GM21717 (cell line): ENCODE measurements at regions not wholly inside any gene's neighbourhood (a gene's known extent, or its start where the extent isn't known, plus 50 kb on each side); places are given as distances from the start of the nearest gene placed in this dataset.

Experiments used
- ATAC-seq: cut with Tn5 transposase; IDR thresholded peaks from one replicate; pipeline ENCODE4 v1.9.1; 2021; ENCODE audit warnings: mild to moderate bottlenecking, moderate library complexity; ENCODE audit not compliant: unreplicated experiment

GRCh38 chr15:81869161-81869954, 176.5 kb downstream of the MEX3B start:
- no peak for ATAC-seq

- ATAC-seq, result peak; percentile 97
Measured at GRCh38 chr15:81865850-81866537, 179.8 kb downstream of the MEX3B start.

DNA sequence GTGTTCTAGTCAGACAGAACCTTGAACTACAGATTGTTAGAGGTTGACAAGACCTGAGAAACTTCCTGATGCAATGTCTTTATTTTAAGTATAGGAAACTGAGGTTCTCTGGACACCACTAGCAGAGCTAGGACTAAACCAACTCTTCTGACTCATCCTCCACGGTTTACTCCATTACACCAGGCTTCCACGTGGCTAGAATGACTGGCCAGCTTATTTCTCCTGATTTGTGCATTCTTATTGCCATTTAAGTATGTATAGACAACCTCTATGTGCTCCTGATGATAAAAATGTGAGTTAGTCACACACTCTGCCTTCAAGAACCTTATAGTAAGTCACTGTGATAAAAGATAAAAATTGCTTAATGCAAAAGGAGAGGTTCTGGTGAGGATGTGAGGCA, 182.7 kb downstream of the MEX3B start:
- ATAC-seq, result no peak

- no peak for ATAC-seq
Measured at GRCh38 chr15:81859737-81860516, 185.9 kb downstream of the MEX3B start.

- no peak for ATAC-seq
Measured at GRCh38 chr15:81858586-81858985, 187.2 kb downstream of the MEX3B start.

- no peak for ATAC-seq
Measured at GRCh38 chr15:81858136-81858535, 187.7 kb downstream of the MEX3B start.

DNA sequence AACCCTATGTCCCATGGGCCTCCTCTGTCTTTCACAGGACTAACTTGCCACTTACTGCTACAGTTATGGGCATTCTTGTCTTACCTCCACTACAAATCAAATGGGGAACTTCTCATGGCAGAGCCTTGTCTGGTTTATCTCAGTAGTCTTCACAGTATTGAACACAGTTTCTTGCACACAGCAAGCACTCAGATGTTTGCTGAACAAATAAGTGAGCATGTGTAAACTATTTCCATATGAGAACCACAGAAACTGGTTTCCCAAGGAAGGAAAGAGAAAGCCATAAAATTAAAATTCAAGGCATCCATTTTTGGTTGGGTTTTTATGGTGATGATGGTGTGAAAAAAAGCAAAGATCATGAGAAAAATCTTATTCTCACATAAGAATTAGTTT, 189.2 kb downstream of the MEX3B start:
- ATAC-seq, result no peak

DNA sequence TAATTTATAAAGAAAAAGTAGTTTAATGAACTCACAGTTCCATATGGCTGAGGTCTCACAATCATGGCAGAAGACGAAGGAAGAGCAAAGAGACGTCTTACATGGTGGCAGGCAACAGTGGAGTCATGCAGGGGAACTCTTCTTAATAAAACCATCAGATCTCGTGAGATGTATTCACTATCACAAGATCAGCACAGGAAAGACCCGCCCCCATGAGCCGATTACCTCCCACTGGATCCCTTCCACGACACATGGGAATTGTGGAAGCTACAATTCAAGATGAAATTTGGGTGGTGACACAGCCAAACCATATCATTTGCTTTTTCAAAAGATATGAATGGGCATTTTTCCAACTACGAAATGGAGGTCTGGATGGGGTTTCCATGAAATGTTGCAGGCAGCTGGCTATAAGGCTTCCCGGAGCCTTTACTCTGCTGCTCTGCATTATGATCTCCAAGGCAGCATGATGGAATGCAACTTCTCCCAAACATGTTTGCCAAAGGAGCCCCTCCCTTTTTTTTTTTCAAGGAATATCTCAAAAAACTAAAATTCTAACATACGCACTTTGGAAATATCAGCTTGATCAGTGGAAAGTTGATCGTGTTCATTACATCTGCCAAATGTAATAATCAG, 189.7 kb downstream of the MEX3B start:
- ATAC-seq, result no peak

DNA sequence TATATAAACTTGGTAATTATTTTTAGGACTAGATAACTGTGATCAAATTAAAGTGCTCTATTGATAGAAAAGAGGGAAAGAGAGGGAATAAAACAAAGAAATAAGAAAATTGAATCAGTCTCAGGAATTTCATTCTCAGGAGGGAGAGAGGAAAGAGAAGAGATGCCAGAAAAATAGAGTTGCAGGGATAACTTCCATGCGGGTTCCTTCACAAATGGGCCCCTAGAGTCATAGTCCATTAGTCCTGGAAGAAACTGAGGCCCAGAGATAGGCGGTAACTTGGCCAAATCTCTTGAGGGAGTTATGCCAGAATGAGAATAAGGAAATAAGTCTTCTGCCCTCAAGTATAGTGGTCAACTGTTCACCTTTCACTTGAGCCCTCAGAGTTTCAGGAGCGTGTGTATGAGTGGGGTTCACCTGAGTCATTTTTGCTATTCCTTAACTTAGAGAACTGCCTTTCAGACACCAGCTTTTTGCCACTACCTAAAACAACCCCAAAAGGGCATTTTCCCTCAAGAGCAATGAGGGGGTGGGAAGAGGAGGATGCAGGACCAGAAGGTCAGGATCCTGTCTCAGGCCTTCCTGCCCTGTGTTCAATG, 192.6 kb downstream of the MEX3B start:
- no peak for ATAC-seq

- ATAC-seq, result no peak
Measured at GRCh38 chr15:81852411-81853149, 193.2 kb downstream of the MEX3B start.

DNA sequence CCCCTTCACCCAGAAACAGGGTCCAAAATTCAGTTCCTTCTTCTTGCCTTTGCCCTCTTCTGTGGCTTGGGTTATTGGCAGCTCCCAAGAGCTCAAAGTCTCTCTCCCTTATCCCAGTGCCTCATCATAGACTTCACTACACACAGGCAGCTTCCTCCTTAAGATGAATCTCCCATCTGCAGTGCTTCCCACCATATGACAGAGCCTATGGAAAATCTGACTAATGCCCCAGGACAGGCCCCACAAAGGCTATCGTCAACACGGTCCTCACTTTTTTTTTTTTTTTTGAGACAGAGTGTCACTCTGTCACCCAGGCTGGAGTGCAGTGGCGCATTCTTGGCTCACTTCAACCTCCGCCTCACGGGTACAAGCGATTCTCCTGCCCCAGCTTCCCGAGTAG, 194.1 kb downstream of the MEX3B start:
- no peak for ATAC-seq

DNA sequence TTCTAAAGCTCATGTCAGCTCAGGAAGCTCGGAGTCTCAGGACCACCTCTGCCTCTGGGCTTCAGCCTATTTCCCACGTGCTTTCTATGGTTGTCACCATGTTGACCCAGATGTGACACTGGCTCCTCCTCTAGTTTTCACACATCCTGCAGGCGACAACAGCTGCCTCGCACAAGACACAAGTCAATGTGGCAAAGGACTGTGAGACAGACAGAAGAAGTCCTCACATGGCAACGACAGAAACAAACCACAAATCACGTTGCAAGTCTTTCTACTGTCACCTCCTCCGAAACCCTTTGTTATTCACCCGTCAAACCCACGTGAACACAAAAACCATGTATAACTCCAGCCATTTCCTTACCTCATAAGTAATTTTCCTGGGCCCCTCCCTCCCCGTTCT, 194.5 kb downstream of the MEX3B start:
- ATAC-seq, result no peak

- no peak for ATAC-seq
Measured at GRCh38 chr15:81849289-81849688, 196.5 kb downstream of the MEX3B start.

DNA sequence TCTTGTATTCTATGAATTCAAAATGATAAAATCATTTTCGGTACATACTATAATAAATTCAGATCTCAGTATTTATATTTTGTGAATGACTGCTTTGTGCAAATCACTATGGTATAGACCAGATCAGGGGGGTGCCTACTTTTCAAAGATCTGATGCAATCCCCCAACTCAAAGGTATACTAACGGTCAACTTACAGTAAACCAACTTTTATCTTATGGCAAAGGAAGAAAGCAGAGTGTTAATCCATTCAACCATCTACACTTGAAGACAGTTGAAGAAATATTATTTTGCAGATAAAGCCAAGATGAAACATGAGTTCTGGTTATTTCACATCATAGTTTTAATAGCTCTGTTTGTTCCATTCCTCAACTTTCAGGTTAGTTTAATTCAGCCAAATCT, 197.1 kb downstream of the MEX3B start:
- ATAC-seq, result no peak

- ATAC-seq, result no peak
Measured at GRCh38 chr15:81843757-81844407, 201.9 kb downstream of the MEX3B start.

GRCh38 chr15:81843226-81843625, 202.6 kb downstream of the MEX3B start:
- ATAC-seq, result peak; percentile 79

- no peak for ATAC-seq
Measured at GRCh38 chr15:81839387-81839786, 206.4 kb downstream of the MEX3B start.

DNA sequence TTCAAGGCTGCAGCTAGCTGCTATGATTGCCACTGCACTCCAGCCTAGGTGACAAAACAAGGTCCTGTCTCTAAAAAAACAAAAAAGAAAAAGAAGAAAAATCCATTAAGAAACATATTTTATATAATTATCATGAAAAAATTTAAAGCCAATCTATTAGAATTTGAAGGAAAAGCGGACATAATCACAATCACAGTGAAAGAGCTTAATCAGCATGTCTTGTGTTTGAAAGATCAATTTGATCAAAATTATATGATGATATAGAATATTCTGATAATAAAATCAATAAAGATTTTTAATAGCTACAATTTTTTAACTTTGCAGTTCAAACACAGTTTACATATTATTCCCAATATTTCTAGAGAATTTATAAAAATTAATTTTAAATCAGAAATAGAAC, 210.1 kb downstream of the MEX3B start:
- no peak for ATAC-seq

DNA sequence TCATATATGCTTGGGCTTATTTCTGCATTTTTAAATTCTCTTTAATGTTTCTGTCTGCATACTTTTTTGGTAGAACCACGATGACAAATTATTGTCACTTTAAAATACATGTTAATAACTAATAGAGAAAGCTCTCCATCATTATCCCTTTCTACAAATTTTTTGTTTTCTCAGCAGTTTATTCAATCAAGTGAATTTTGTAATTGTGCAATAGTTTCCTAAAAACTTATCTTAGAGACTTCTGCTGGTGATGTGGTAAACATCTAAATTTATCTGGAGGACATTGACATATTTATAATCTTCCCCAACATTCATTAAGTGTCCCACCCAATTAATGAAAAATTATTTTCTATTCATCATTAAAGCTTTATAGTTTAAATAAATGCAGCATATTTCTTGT, 215.3 kb downstream of the MEX3B start:
- ATAC-seq, result no peak

DNA sequence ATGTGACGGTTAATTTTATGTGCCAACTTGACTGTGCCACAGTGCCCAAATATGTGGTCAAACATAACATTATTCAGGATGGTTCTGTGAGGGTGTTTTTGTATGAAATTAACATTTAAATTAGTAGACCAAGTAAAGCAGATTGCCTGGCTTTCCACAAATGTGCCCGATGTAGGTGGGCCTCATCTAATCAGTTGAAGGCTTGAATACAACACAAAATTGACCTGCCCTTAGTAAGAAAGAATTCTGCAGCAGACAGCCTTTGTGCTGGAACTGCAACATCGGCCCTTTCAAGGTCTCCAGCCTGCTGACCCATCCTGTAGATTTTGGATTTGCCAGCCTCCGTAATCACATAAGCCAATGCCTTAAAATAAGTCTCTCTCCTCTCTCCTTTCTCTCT, 215.9 kb downstream of the MEX3B start:
- ATAC-seq, result no peak
